ENCODE measurements at regions not wholly inside any gene's neighbourhood (a gene's known extent, or its start where the extent isn't known, plus 50 kb on each side); places are given as distances from the start of the nearest gene placed in this dataset.

- no peak for DNase-seq (ENCODE audit: low read depth in 1 of 2, low spot score in 1 of 2)
- no peak overlapping the region for H3K27ac ChIP-seq (replicated peaks)
- H3K27me3 ChIP-seq (ENCODE audit: insufficient read depth, poor library complexity, severe bottlenecking): peaks cover 3% of the 10 kb centered on the region
- H3K4me3 ChIP-seq (replicated peaks; ENCODE audit: insufficient read depth, low read length): no peak overlapping the region
- TF ChIP-seq POLR2AphosphoS5 (IDR thresholded peaks at IDR 0.05; ENCODE audit: low read depth) (no peak), SPI1 (IDR thresholded peaks at IDR 0.05; ENCODE audit: borderline replicate concordance, low read depth) (no peak), REST (IDR thresholded peaks at IDR 0.05; ENCODE audit: insufficient replicate concordance, low read depth) (no peak), GABPA (IDR thresholded peaks at IDR 0.05; ENCODE audit: low read depth) (no peak), CTCF (IDR thresholded peaks at IDR 0.05; ENCODE audit: insufficient read depth, low read length) (no peak)
Observed at GRCh38 chrX:9231491-9231890, 197.6 kb upstream of the FAM9B start.

- Histone ChIP-seq H3K4me3 (replicated peaks; ENCODE audit: insufficient read depth, low read length) (no peak overlapping the region), H3K27me3 (ENCODE audit: insufficient read depth, poor library complexity, severe bottlenecking) (peaks cover 3% of the 10 kb centered on the region), H3K27ac (replicated peaks) (no peak overlapping the region)
- no peak for DNase-seq (ENCODE audit: low read depth in 1 of 2, low spot score in 1 of 2)
- TF ChIP-seq GABPA (IDR thresholded peaks at IDR 0.05; ENCODE audit: low read depth) (no peak), REST (IDR thresholded peaks at IDR 0.05; ENCODE audit: insufficient replicate concordance, low read depth) (no peak), SPI1 (IDR thresholded peaks at IDR 0.05; ENCODE audit: borderline replicate concordance, low read depth) (no peak), POLR2AphosphoS5 (IDR thresholded peaks at IDR 0.05; ENCODE audit: low read depth) (no peak), CTCF (IDR thresholded peaks at IDR 0.05; ENCODE audit: insufficient read depth, low read length) (no peak)
Observed at GRCh38 chrX:9233141-9233540, 199.2 kb upstream of the FAM9B start.

GRCh38 chrX:9234315-9234714, 200.4 kb upstream of the FAM9B start:
- no peak for DNase-seq (ENCODE audit: low read depth in 1 of 2, low spot score in 1 of 2)
- no peak overlapping the region for H3K4me3 ChIP-seq (replicated peaks; ENCODE audit: insufficient read depth, low read length)
- peaks cover 3% of the 10 kb centered on the region for H3K27me3 ChIP-seq (ENCODE audit: insufficient read depth, poor library complexity, severe bottlenecking)
- no peak overlapping the region for H3K27ac ChIP-seq (replicated peaks)
- TF ChIP-seq CTCF (IDR thresholded peaks at IDR 0.05; ENCODE audit: insufficient read depth, low read length): no peak
- no peak for TF ChIP-seq GABPA (IDR thresholded peaks at IDR 0.05; ENCODE audit: low read depth)
- TF ChIP-seq SPI1 (IDR thresholded peaks at IDR 0.05; ENCODE audit: borderline replicate concordance, low read depth): no peak
- TF ChIP-seq REST (IDR thresholded peaks at IDR 0.05; ENCODE audit: insufficient replicate concordance, low read depth): no peak
- TF ChIP-seq POLR2AphosphoS5 (IDR thresholded peaks at IDR 0.05; ENCODE audit: low read depth): no peak
